OCI-LY3 (cell line): ENCODE measurements at regions not wholly inside any gene's neighbourhood (a gene's known extent, or its start where the extent isn't known, plus 50 kb on each side); places are given as distances from the start of the nearest gene placed in this dataset.

Source experiments
- H2AFZ ChIP-seq: fragments of 200-600, 300-600 bp; shearing (Covaris generic); 2 replicates; pipeline ENCODE4 v1.6.0; 2014; ENCODE audit warnings: antibody characterized with exemption, low read depth, low read length
- H3K27ac ChIP-seq: fragments of 200-600, 300-600 bp; sonication (generic); 2 replicates; pipeline ENCODE4 v1.5.1; 2014; ENCODE audit warnings: mild to moderate bottlenecking, low read length, moderate library complexity, mixed read lengths
- H3K27me3 ChIP-seq: fragments of 200-600, 300-600 bp; sonication (generic); 2 replicates; pipeline ENCODE4 v1.6.1; 2014; ENCODE audit warnings: low read depth, low read length, mixed read lengths
- H3K36me3 ChIP-seq: fragments of 200-600, 300-600 bp; sonication (generic); replicated peaks from 2 replicates; pipeline ENCODE3; 2014; ENCODE audit warnings: low read depth, low read length, mixed read lengths
- H3K4me1 ChIP-seq: fragments of 300-600, 200-600 bp; sonication (generic); 2 replicates; pipeline ENCODE4 v1.6.1; 2014; ENCODE audit warnings: low read length, mixed read lengths
- H3K4me2 ChIP-seq: fragments of 200-600, 300-600 bp; sonication (generic); 2 replicates; pipeline ENCODE4 v1.6.1; 2014; ENCODE audit warnings: low read length, mixed read lengths
- H3K4me3 ChIP-seq: fragments of 300-600, 200-600 bp; sonication (generic); 2 replicates; pipeline ENCODE4 v1.5.1; 2014; ENCODE audit warnings: antibody characterized with exemption, mild to moderate bottlenecking, low read length, moderate library complexity
- H3K79me2 ChIP-seq: fragments of 300-600, 200-600 bp; shearing (Covaris generic); 2 replicates; pipeline ENCODE4 v1.6.1; 2014; ENCODE audit warnings: mild to moderate bottlenecking, low read length, mixed read lengths
- H3K9ac ChIP-seq: fragments of 300-600, 200-600 bp; shearing (Covaris generic); 2 replicates; pipeline ENCODE4 v1.6.0; 2014; ENCODE audit warnings: mild to moderate bottlenecking, low read length, moderate library complexity
- H3K9me3 ChIP-seq: fragments of 200-600, 300-600 bp; shearing (Covaris generic); 2 replicates; pipeline ENCODE4 v1.6.1; 2014; ENCODE audit warnings: low read length, mixed read lengths; ENCODE audit not compliant: insufficient read depth
- H4K20me1 ChIP-seq: fragments of 200-600, 300-600 bp; sonication (generic); 2 replicates; pipeline ENCODE4 v1.6.1; 2016; ENCODE audit warnings: low read length, mixed read lengths; ENCODE audit not compliant: insufficient read depth
- EZH2phosphoT487 ChIP-seq: fragments of 200-600 bp; shearing (Covaris generic); IDR thresholded peaks from 2 replicates; pipeline ENCODE4 v1.6.1; 2018; ENCODE audit warnings: antibody characterized with exemption, mixed run types, low read depth
- TF ChIP-seq, protein P1 (sequence below): fragments of 200-600, 300-600 bp; sonication (generic); IDR thresholded peaks from 2 replicates; pipeline ENCODE4 v1.5.1; 2014; ENCODE audit warnings: antibody characterized with exemption, low read length, low read depth

DNA sequence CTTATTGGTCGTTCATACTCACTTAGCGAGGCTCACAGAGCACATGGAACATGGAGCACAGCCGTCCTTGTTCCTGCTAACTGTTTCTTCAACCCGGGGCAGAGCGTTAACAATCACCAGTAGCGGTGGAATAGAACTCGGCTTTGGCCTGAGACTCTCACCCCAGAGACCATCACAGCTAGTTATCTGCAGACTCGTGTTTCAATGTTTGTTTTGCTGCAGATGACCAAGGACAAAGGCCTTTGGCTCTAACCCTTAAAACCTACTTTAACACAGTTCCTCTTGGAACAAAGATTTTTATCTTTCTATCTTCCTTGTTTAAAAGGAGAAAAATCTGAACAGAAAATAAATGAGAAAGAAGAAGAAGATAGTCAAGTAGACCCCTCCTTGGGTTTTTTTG, 320.2 kb upstream of the UBE2E3 start:
- H3K4me1 ChIP-seq, result no peaks in the 10 kb centered on the region
- no peaks in the 10 kb centered on the region for H3K9me3 ChIP-seq
- no peak overlapping the region for H3K4me3 ChIP-seq
- no peaks in the 10 kb centered on the region for H4K20me1 ChIP-seq
- H3K9ac ChIP-seq, result no peak overlapping the region
- no peaks in the 10 kb centered on the region for H3K36me3 ChIP-seq
- no peak overlapping the region for H3K27ac ChIP-seq
- no peak overlapping the region for H3K4me2 ChIP-seq
- no peak overlapping the region for H2AFZ ChIP-seq
- no peak for TF ChIP-seq EZH2phosphoT487
- H3K79me2 ChIP-seq, result no peaks in the 10 kb centered on the region
- no peaks in the 10 kb centered on the region; the same call in 1 of the 2 replicates for H3K27me3 ChIP-seq

DNA sequence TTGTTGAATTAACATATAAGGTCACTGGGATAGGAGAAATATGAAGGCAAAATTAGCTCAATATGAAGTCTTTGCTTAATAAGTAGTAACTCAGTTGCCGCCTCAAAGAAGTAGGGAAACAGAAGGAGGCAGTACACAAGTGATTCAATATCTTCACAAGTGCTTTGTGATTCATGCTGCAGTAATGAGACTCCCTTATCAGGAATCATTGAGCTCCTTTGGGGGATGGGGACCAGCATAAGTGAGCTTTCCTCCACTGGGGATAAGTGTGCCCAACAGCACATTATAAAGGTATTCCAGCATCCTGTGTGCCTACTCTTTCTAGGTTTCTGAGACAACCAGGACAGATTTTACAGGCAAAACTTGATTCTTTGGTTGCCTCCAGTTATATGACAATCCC, 323.4 kb upstream of the UBE2E3 start:
- no peak for TF ChIP-seq EZH2phosphoT487
- TF ChIP-seq, protein P1, sequence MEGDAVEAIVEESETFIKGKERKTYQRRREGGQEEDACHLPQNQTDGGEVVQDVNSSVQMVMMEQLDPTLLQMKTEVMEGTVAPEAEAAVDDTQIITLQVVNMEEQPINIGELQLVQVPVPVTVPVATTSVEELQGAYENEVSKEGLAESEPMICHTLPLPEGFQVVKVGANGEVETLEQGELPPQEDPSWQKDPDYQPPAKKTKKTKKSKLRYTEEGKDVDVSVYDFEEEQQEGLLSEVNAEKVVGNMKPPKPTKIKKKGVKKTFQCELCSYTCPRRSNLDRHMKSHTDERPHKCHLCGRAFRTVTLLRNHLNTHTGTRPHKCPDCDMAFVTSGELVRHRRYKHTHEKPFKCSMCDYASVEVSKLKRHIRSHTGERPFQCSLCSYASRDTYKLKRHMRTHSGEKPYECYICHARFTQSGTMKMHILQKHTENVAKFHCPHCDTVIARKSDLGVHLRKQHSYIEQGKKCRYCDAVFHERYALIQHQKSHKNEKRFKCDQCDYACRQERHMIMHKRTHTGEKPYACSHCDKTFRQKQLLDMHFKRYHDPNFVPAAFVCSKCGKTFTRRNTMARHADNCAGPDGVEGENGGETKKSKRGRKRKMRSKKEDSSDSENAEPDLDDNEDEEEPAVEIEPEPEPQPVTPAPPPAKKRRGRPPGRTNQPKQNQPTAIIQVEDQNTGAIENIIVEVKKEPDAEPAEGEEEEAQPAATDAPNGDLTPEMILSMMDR, result no peak
- no peak overlapping the region for H2AFZ ChIP-seq

DNA sequence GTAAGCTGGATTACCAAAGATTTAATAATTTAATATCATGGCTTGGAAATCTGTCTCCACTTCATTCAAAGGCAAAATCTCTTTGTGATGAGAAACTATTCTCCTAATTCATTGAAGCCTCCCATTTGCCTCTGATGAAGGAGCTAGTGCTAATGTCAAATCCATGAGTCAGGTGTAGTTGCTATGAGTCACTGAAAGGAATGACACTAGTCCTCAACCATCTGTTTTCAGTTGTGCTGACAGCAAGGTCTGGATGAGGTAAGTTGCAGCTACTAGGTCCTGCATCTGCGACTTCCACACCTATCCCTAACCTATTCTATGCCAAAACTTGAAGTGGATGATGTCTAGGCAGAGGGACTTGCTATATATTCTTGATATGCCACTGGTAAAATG, 324.0 kb upstream of the UBE2E3 start:
- no peak overlapping the region for H3K9ac ChIP-seq
- H3K4me3 ChIP-seq, result no peak overlapping the region
- no peaks in the 10 kb centered on the region for H3K36me3 ChIP-seq
- no peaks in the 10 kb centered on the region for H4K20me1 ChIP-seq
- H3K4me2 ChIP-seq, result no peak overlapping the region
- TF ChIP-seq, protein P1, result no peak
- TF ChIP-seq EZH2phosphoT487, result no peak
- H3K79me2 ChIP-seq, result no peaks in the 10 kb centered on the region
- no peaks in the 10 kb centered on the region for H3K9me3 ChIP-seq
- H3K4me1 ChIP-seq, result no peaks in the 10 kb centered on the region
- H3K27me3 ChIP-seq, result peaks cover 5% of the 10 kb centered on the region; the same call in 1 of the 2 replicates
- H2AFZ ChIP-seq, result no peak overlapping the region
- no peak overlapping the region for H3K27ac ChIP-seq

More for the DNA sequence above, 323.4 kb upstream of the UBE2E3 start:
- Histone ChIP-seq H3K9me3 (no peaks in the 10 kb centered on the region), H3K4me2 (no peak overlapping the region), H3K4me1 (no peaks in the 10 kb centered on the region), H3K27me3 (peaks cover 5% of the 10 kb centered on the region; the same call in 1 of the 2 replicates), H3K4me3 (no peak overlapping the region), H3K79me2 (no peaks in the 10 kb centered on the region), H3K9ac (no peak overlapping the region), H3K27ac (no peak overlapping the region), H4K20me1 (no peaks in the 10 kb centered on the region), H3K36me3 (no peaks in the 10 kb centered on the region)

DNA sequence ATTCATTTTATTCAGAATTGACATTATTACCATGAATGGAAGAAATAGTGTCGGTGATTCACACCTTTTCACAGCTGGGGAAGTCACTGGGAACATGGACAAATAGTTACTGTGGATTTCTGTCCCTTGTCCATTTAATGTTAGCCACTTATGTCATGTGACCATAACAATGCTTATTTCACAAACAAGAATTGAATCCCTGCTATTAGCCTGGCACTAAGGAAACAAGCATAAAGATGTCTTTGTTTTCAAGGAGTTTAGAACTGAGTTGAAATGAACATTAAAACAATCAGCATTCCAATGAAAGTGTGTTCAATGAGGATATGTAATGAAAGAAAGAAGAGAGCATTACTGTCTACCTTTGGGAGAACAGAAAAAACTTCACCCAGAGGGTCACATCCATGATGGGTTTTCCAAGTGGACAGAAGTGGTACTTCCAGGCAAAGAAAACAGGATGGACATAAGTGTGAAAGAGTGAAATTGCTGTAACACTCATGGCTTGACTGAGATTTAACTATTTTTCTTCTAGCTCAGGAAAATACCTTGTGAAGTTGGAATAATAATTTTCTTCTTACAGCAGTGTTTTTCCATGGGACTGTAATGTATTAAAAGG, 324.5 kb upstream of the UBE2E3 start:
- no peak overlapping the region for H3K9ac ChIP-seq
- H4K20me1 ChIP-seq, result no peaks in the 10 kb centered on the region
- no peak overlapping the region for H2AFZ ChIP-seq
- no peaks in the 10 kb centered on the region for H3K4me1 ChIP-seq
- no peaks in the 10 kb centered on the region for H3K79me2 ChIP-seq
- H3K27ac ChIP-seq, result no peak overlapping the region
- no peaks in the 10 kb centered on the region for H3K36me3 ChIP-seq
- H3K27me3 ChIP-seq, result peaks cover 5% of the 10 kb centered on the region; the same call in 1 of the 2 replicates
- no peak overlapping the region for H3K4me2 ChIP-seq
- TF ChIP-seq, protein P1, result no peak
- no peak for TF ChIP-seq EZH2phosphoT487
- H3K9me3 ChIP-seq, result no peaks in the 10 kb centered on the region
- H3K4me3 ChIP-seq, result no peak overlapping the region
